DOHH2 (cell line): ENCODE measurements at regions not wholly inside any gene's neighbourhood (a gene's known extent, or its start where the extent isn't known, plus 50 kb on each side); places are given as distances from the start of the nearest gene placed in this dataset.

Experiments
- H3F3A ChIP-seq: fragments of 200-600 bp; sonication (generic), shearing (Covaris generic); 2 replicates; pipeline ENCODE4 v1.6.0; 2016; ENCODE audit warnings: antibody characterized with exemption, mild to moderate bottlenecking; ENCODE audit not compliant: control insufficient read depth, insufficient read depth
- H3K27ac ChIP-seq: fragments of 200-600 bp; sonication (generic); 2 replicates; pipeline ENCODE4 v1.5.1; 2014; ENCODE audit warnings: low read depth, mild to moderate bottlenecking, low read length, moderate library complexity
- H3K27me3 ChIP-seq: fragments of 200-600 bp; sonication (generic); 2 replicates; pipeline ENCODE4 v1.6.1; 2014; ENCODE audit warnings: mild to moderate bottlenecking, low read length, mixed read lengths; ENCODE audit not compliant: control insufficient read depth
- H3K36me3 ChIP-seq: fragments of 200-600 bp; sonication (generic); 2 replicates; pipeline ENCODE4 v1.6.1; 2014; ENCODE audit warnings: mild to moderate bottlenecking, low read length, moderate library complexity, mixed read lengths; ENCODE audit not compliant: control insufficient read depth
- H3K4me1 ChIP-seq: fragments of 200-600 bp; sonication (generic); 2 replicates; pipeline ENCODE4 v1.6.1; 2014; ENCODE audit warnings: mild to moderate bottlenecking, low read length, mixed read lengths; ENCODE audit not compliant: control insufficient read depth
- H3K4me2 ChIP-seq: fragments of 200-600 bp; sonication (generic); 2 replicates; pipeline ENCODE4 v1.6.0; 2014; ENCODE audit warnings: mild to moderate bottlenecking, low read length, moderate library complexity
- H3K4me3 ChIP-seq: fragments of 200-600 bp; sonication (generic); 2 replicates; pipeline ENCODE4 v1.5.1; 2014; ENCODE audit warnings: mild to moderate bottlenecking, low read length, mixed read lengths
- H3K79me2 ChIP-seq: fragments of 200-600 bp; sonication (generic); 2 replicates; pipeline ENCODE4 v1.6.1; 2014; ENCODE audit warnings: mild to moderate bottlenecking, low read length, mixed read lengths; ENCODE audit not compliant: control insufficient read depth
- H3K9me2 ChIP-seq: fragments of 200-600 bp; sonication (generic); replicated peaks from 2 replicates; pipeline ENCODE4 v1.6.1; 2014; ENCODE audit warnings: mild to moderate bottlenecking, low read length, mixed read lengths; ENCODE audit not compliant: control insufficient read depth
- H3K9me3 ChIP-seq: fragments of 200-600 bp; sonication (generic); 2 replicates; pipeline ENCODE4 v1.6.1; 2014; ENCODE audit warnings: antibody characterized with exemption, low read length, mixed read lengths; ENCODE audit not compliant: control insufficient read depth, insufficient read depth
- H4K20me1 ChIP-seq: fragments of 200-600 bp; sonication (generic); 2 replicates; pipeline ENCODE4 v1.6.0; 2014; ENCODE audit warnings: low read depth, mild to moderate bottlenecking, antibody characterized with exemption, low read length, moderate library complexity; ENCODE audit not compliant: control insufficient read depth, insufficient read depth
- CTCF ChIP-seq: fragments of 200-600 bp; sonication (generic); IDR thresholded peaks from one replicate; pipeline ENCODE4 v1.5.1; 2014; ENCODE audit warnings: antibody characterized with exemption, mild to moderate bottlenecking, low read depth, low read length; ENCODE audit not compliant: poor library complexity, severe bottlenecking
- EZH2phosphoT487 ChIP-seq: fragments of 200-600 bp; sonication (generic); IDR thresholded peaks from 2 replicates; pipeline ENCODE4 v1.6.1; 2017; ENCODE audit warnings: borderline replicate concordance, mild to moderate bottlenecking, antibody characterized with exemption, low read length, moderate library complexity, mixed read lengths

- TF ChIP-seq CTCF, result no peak
- TF ChIP-seq EZH2phosphoT487, result no peak
- Histone ChIP-seq H3K4me2 (no peak overlapping the region), H3K79me2 (no peaks in the 10 kb centered on the region), H3K27ac (no peak overlapping the region), H3K4me1 (peaks cover 14% of the 10 kb centered on the region), H3K9me3 (no peaks in the 10 kb centered on the region), H4K20me1 (no peaks in the 10 kb centered on the region), H3K36me3 (no peaks in the 10 kb centered on the region), H3K27me3 (no peaks in the 10 kb centered on the region), H3F3A (no peaks in the 10 kb centered on the region), H3K4me3 (no peak overlapping the region), H3K9me2 (no peaks in the 10 kb centered on the region)
Measured at GRCh38 chr22:34847072-34847471, 218.9 kb upstream of the ISX start.

- no peak for TF ChIP-seq CTCF
- no peak for TF ChIP-seq EZH2phosphoT487
- H3K4me1 ChIP-seq, result peaks cover 14% of the 10 kb centered on the region
- no peak overlapping the region for H3K4me2 ChIP-seq
Measured at GRCh38 chr22:34849965-34850364, 216.0 kb upstream of the ISX start.

GRCh38 chr22:34851918-34852662 is 213.9 kb upstream of the ISX start:
- no peaks in the 10 kb centered on the region for H3K9me2 ChIP-seq
- H3K79me2 ChIP-seq, result no peaks in the 10 kb centered on the region
- H3K9me3 ChIP-seq, result no peaks in the 10 kb centered on the region
- peaks cover 11% of the 10 kb centered on the region for H3K4me1 ChIP-seq
- H3K27ac ChIP-seq, result no peak overlapping the region
- no peaks in the 10 kb centered on the region for H4K20me1 ChIP-seq
- TF ChIP-seq EZH2phosphoT487, result no peak
- TF ChIP-seq CTCF, result no peak
- H3K36me3 ChIP-seq, result no peaks in the 10 kb centered on the region
- no peaks in the 10 kb centered on the region for H3F3A ChIP-seq
- H3K4me3 ChIP-seq, result no peak overlapping the region
- H3K27me3 ChIP-seq, result no peaks in the 10 kb centered on the region
- H3K4me2 ChIP-seq, result no peak overlapping the region

More at GRCh38 chr22:34849965-34850364, 216.0 kb upstream of the ISX start:
- no peaks in the 10 kb centered on the region for H3K36me3 ChIP-seq
- no peaks in the 10 kb centered on the region for H3F3A ChIP-seq
- H3K4me3 ChIP-seq, result no peak overlapping the region
- no peaks in the 10 kb centered on the region for H3K9me2 ChIP-seq
- H3K79me2 ChIP-seq, result no peaks in the 10 kb centered on the region
- no peak overlapping the region for H3K27ac ChIP-seq
- no peaks in the 10 kb centered on the region for H4K20me1 ChIP-seq
- H3K27me3 ChIP-seq, result no peaks in the 10 kb centered on the region
- no peaks in the 10 kb centered on the region for H3K9me3 ChIP-seq
